ENCODE measurements at regions not wholly inside any gene's neighbourhood (a gene's known extent, or its start where the extent isn't known, plus 50 kb on each side); places are given as distances from the start of the nearest gene placed in this dataset.

DNA sequence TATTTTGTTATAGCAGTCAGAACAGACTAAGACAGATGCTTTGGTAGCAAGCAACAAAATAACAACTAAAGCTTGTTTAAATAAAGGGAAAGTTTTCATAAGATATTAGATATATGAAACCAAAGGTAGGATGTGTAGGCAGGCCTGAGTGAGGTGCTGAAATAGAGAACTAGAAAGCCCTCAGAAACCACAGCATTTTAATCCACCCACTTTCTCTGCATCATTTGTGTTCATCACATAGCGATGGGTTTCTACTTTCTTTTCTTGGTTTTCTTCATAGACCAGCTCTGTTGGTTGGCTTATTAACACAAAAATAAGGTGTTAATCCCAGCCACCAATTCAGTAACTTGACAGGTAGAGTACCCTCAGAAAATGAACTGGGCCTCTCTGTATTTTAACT lies 58.6 kb downstream of the RPS12 start:
- TF ChIP-seq POLR2AphosphoS5 (IDR thresholded peaks at IDR 0.05; ENCODE audit: low read depth, low read length) = no peak
- no peak for TF ChIP-seq SIN3A (IDR thresholded peaks at IDR 0.05; ENCODE audit: borderline replicate concordance, insufficient read depth, low read length)
- no peak for TF ChIP-seq TAF1 (IDR thresholded peaks at IDR 0.05; ENCODE audit: borderline replicate concordance, insufficient read depth, low read length)
- TF ChIP-seq REST (IDR thresholded peaks at IDR 0.05; ENCODE audit: insufficient read depth in 1 of 2, low read depth in 2 of 2, low read length in 2 of 2) = no peak
